ENCODE measurements at regions not wholly inside any gene's neighbourhood (a gene's known extent, or its start where the extent isn't known, plus 50 kb on each side); places are given as distances from the start of the nearest gene placed in this dataset.

DNA sequence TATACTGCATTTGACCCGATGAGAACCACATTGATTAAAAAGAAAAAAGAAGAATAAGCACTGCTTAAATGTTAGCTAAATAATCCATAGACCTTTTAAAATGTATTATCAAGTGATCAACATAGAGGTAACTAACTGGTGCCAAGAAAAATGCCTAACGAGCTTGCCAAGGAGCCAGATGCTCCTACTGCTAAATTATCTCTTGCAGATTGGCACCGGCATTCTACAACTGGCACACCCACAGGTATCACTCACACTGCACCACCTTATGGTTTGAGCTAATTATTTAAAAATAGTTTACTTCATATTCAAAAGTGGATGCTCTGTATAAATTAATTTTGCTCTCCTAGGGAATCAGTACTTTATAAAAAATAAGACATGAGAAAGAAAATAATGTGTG lies 341.6 kb upstream of the CDH7 start:
- no peak for DNase-seq (ENCODE audit: low spot score)
- 94% methylated on average over 3 of the region's 3 CpGs for WGBS (ENCODE audit: low lambda C conversion rate, missing lambda C conversion rate)
- H3K27ac ChIP-seq, result no peak overlapping the region
- H3K4me3 ChIP-seq, result no peak overlapping the region
- H3K4me1 ChIP-seq (ENCODE audit: insufficient read depth), result no peaks in the 10 kb centered on the region
- H2AFZ ChIP-seq, result no peak overlapping the region
- no peaks in the 10 kb centered on the region for H4K20me1 ChIP-seq (ENCODE audit: insufficient read depth, poor library complexity, severe bottlenecking)
- TF ChIP-seq CTCF (IDR thresholded peaks at IDR 0.05; ENCODE audit: poor library complexity) (no peak), EZH2 (IDR thresholded peaks at IDR 0.05; ENCODE audit: borderline replicate concordance) (no peak), EZH2phosphoT487 (IDR thresholded peaks at IDR 0.05; ENCODE audit: low read depth, severe bottlenecking, unreplicated experiment) (no peak)
- H3K9me3 ChIP-seq (ENCODE audit: low read depth), result no peaks in the 10 kb centered on the region
- H3K79me2 ChIP-seq, result no peaks in the 10 kb centered on the region
- no peaks in the 10 kb centered on the region for H3K9me2 ChIP-seq (replicated peaks; ENCODE audit: insufficient read depth)
- no peak overlapping the region for H3K4me2 ChIP-seq
- H3K36me3 ChIP-seq (replicated peaks; ENCODE audit: insufficient read depth, low read depth), result no peaks in the 10 kb centered on the region
- H3K27me3 ChIP-seq, result no peaks in the 10 kb centered on the region

DNA sequence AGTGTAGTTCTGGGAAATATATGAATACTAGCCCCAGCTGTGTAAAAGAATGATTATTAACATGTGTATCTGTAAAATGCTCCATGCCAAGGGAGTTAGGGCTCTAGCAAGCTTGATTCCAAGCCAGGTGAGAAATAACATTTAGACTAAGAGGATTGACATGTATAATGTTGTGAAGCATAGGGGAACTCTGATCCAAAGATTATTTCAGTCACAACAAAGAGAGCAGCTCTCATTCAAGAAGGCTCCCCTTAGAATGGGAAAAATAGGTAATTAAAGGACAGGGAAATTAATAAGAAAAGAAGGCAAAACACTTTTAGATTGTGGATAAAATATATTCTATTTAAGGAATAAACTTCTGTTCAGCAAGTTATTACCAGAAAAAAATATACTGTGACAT lies 347.3 kb upstream of the CDH7 start:
- DNase-seq (ENCODE audit: low spot score), result no peak
- Histone ChIP-seq H3K4me3 (no peak overlapping the region), H4K20me1 (ENCODE audit: insufficient read depth, poor library complexity, severe bottlenecking) (no peaks in the 10 kb centered on the region), H3K79me2 (no peaks in the 10 kb centered on the region), H3K4me2 (no peak overlapping the region), H3K9me3 (ENCODE audit: low read depth) (no peaks in the 10 kb centered on the region), H3K36me3 (replicated peaks; ENCODE audit: insufficient read depth, low read depth) (no peaks in the 10 kb centered on the region), H3K4me1 (ENCODE audit: insufficient read depth) (no peaks in the 10 kb centered on the region), H3K27me3 (no peaks in the 10 kb centered on the region), H3K27ac (no peak overlapping the region), H2AFZ (no peak overlapping the region), H3K9me2 (replicated peaks; ENCODE audit: insufficient read depth) (no peaks in the 10 kb centered on the region)
- TF ChIP-seq EZH2 (IDR thresholded peaks at IDR 0.05; ENCODE audit: borderline replicate concordance), result no peak
- no peak for TF ChIP-seq CTCF (IDR thresholded peaks at IDR 0.05; ENCODE audit: poor library complexity)
- no peak for TF ChIP-seq EZH2phosphoT487 (IDR thresholded peaks at IDR 0.05; ENCODE audit: low read depth, severe bottlenecking, unreplicated experiment)

- H3K4me3 ChIP-seq, result no peak overlapping the region
- H3K9me2 ChIP-seq (replicated peaks; ENCODE audit: insufficient read depth), result no peaks in the 10 kb centered on the region
- H2AFZ ChIP-seq, result no peak overlapping the region
- no peak for DNase-seq (ENCODE audit: low spot score)
- H3K79me2 ChIP-seq, result no peaks in the 10 kb centered on the region
- no peaks in the 10 kb centered on the region for H4K20me1 ChIP-seq (ENCODE audit: insufficient read depth, poor library complexity, severe bottlenecking)
- peaks cover 4% of the 10 kb centered on the region for H3K9me3 ChIP-seq (ENCODE audit: low read depth)
- TF ChIP-seq EZH2phosphoT487 (IDR thresholded peaks at IDR 0.05; ENCODE audit: low read depth, severe bottlenecking, unreplicated experiment) (no peak), EZH2 (IDR thresholded peaks at IDR 0.05; ENCODE audit: borderline replicate concordance) (no peak), CTCF (IDR thresholded peaks at IDR 0.05; ENCODE audit: poor library complexity) (no peak)
- H3K27ac ChIP-seq, result no peak overlapping the region
- no peaks in the 10 kb centered on the region for H3K27me3 ChIP-seq
- 89% methylated on average over 1 of the region's 1 CpG for WGBS (ENCODE audit: low lambda C conversion rate, missing lambda C conversion rate)
- H3K36me3 ChIP-seq (replicated peaks; ENCODE audit: insufficient read depth, low read depth), result no peaks in the 10 kb centered on the region
- no peaks in the 10 kb centered on the region for H3K4me1 ChIP-seq (ENCODE audit: insufficient read depth)
- no peak overlapping the region for H3K4me2 ChIP-seq
Observed at GRCh38 chr18:65399091-65399490, 351.7 kb upstream of the CDH7 start.

Data from hepatocyte (in vitro differentiated cells).